ENCODE measurements at regions not wholly inside any gene's neighbourhood (a gene's known extent, or its start where the extent isn't known, plus 50 kb on each side); places are given as distances from the start of the nearest gene placed in this dataset.

DNA sequence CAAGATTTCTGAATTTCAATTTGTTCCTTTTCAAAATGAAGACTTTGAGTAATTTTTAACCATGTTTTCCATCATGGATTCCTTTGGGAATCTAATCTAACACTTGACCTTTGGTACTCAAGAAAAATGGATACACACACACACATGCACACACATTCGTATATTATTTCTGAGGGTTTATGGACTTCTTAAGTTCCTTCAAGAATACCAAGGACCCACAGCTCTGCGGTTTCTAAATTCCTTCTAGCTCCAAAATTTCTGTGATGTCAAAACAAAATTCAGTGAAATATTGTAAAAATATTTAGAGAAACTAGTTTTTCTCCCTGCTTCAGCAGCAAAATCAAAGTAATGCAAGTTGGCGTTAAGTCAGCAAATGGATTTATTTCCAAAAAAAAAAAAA is 98.3 kb upstream of the FAM13C start:
- Histone ChIP-seq H3K9me3 (ENCODE audit: control insufficient read depth, insufficient read depth, low read depth, low read length) (no peaks in the 10 kb centered on the region; the same call in 1 of the 2 replicates), H3K4me1 (ENCODE audit: control insufficient read depth, insufficient read depth, low read length) (no peaks in the 10 kb centered on the region), H3K27ac (ENCODE audit: low read length) (no peak overlapping the region), H3K4me3 (ENCODE audit: low read depth in 2 of 2, low read length in 2 of 2) (no peak overlapping the region), H3K36me3 (ENCODE audit: control insufficient read depth, insufficient read depth, low read length) (no peaks in the 10 kb centered on the region), H3K27me3 (ENCODE audit: control insufficient read depth, insufficient read depth, low read length) (no peaks in the 10 kb centered on the region)
- TF ChIP-seq, protein P1, sequence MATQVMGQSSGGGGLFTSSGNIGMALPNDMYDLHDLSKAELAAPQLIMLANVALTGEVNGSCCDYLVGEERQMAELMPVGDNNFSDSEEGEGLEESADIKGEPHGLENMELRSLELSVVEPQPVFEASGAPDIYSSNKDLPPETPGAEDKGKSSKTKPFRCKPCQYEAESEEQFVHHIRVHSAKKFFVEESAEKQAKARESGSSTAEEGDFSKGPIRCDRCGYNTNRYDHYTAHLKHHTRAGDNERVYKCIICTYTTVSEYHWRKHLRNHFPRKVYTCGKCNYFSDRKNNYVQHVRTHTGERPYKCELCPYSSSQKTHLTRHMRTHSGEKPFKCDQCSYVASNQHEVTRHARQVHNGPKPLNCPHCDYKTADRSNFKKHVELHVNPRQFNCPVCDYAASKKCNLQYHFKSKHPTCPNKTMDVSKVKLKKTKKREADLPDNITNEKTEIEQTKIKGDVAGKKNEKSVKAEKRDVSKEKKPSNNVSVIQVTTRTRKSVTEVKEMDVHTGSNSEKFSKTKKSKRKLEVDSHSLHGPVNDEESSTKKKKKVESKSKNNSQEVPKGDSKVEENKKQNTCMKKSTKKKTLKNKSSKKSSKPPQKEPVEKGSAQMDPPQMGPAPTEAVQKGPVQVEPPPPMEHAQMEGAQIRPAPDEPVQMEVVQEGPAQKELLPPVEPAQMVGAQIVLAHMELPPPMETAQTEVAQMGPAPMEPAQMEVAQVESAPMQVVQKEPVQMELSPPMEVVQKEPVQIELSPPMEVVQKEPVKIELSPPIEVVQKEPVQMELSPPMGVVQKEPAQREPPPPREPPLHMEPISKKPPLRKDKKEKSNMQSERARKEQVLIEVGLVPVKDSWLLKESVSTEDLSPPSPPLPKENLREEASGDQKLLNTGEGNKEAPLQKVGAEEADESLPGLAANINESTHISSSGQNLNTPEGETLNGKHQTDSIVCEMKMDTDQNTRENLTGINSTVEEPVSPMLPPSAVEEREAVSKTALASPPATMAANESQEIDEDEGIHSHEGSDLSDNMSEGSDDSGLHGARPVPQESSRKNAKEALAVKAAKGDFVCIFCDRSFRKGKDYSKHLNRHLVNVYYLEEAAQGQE (IDR thresholded peaks at IDR 0.05; ENCODE audit: insufficient read depth in 1 of 2, low read depth in 2 of 2, low read length in 1 of 2): no peak
- TF ChIP-seq TCF7L2 (IDR thresholded peaks at IDR 0.05; ENCODE audit: low read depth, low read length): no peak
- TF ChIP-seq, protein P2, sequence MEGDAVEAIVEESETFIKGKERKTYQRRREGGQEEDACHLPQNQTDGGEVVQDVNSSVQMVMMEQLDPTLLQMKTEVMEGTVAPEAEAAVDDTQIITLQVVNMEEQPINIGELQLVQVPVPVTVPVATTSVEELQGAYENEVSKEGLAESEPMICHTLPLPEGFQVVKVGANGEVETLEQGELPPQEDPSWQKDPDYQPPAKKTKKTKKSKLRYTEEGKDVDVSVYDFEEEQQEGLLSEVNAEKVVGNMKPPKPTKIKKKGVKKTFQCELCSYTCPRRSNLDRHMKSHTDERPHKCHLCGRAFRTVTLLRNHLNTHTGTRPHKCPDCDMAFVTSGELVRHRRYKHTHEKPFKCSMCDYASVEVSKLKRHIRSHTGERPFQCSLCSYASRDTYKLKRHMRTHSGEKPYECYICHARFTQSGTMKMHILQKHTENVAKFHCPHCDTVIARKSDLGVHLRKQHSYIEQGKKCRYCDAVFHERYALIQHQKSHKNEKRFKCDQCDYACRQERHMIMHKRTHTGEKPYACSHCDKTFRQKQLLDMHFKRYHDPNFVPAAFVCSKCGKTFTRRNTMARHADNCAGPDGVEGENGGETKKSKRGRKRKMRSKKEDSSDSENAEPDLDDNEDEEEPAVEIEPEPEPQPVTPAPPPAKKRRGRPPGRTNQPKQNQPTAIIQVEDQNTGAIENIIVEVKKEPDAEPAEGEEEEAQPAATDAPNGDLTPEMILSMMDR (IDR thresholded peaks at IDR 0.05): no peak
- TF ChIP-seq SIN3A (IDR thresholded peaks at IDR 0.05; ENCODE audit: borderline replicate concordance, insufficient read depth, low read depth, low read length): no peak
- TF ChIP-seq POLR2AphosphoS5 (IDR thresholded peaks at IDR 0.05; ENCODE audit: low read depth, low read length): no peak
- intact Hi-C loops (cut with micrococcal nuclease; ENCODE audit: unreplicated experiment): no loop called here
- CTCF ChIA-PET: no interaction called here
- no TSS peak for BruUV-seq (replicated peaks)
- ATAC-seq (no peak), DNase-seq (ENCODE audit: low read depth, low spot score) (no peak)
- POLR2A ChIA-PET: no interaction called here
- in situ Hi-C loops (cut with HindIII; ENCODE audit: low pct_unique_long_range_greater_than_20kb, low sequenced_read_pairs): no loop called here

DNA sequence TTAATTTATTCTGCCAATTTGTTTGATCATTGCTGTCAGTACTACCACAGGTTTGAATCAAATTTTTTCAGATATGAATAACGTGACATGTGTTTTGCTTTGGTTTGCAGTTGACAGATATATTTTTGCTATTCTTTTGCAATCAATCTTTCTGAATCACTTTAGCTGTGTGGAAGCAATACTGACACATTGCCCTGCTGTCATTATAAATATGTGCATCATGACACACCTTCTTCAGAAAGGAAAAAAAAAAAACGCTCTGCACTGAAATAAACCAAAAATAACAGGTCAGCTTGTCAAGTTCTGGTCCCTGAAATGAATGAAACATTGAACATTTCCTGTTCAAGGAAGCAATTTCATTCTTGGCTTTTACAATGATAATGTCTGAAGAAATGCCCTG is 93.8 kb upstream of the FAM13C start:
- no peaks in the 10 kb centered on the region for H3K36me3 ChIP-seq (ENCODE audit: control insufficient read depth, insufficient read depth, low read length)
- ChIA-PET POLR2A (no interaction called here), CTCF (no interaction called here)
- H3K27me3 ChIP-seq (ENCODE audit: control insufficient read depth, insufficient read depth, low read length): no peaks in the 10 kb centered on the region
- DNase-seq (ENCODE audit: low read depth, low spot score) (no peak), ATAC-seq (no peak)
- no peak for TF ChIP-seq SIN3A (IDR thresholded peaks at IDR 0.05; ENCODE audit: borderline replicate concordance, insufficient read depth, low read depth, low read length)
- TF ChIP-seq, protein P2 (IDR thresholded peaks at IDR 0.05): no peak
- TF ChIP-seq POLR2AphosphoS5 (IDR thresholded peaks at IDR 0.05; ENCODE audit: low read depth, low read length): no peak
- no peak for TF ChIP-seq TCF7L2 (IDR thresholded peaks at IDR 0.05; ENCODE audit: low read depth, low read length)
- TF ChIP-seq, protein P1 (IDR thresholded peaks at IDR 0.05; ENCODE audit: insufficient read depth in 1 of 2, low read depth in 2 of 2, low read length in 1 of 2): no peak
- no peak overlapping the region for H3K4me3 ChIP-seq (ENCODE audit: low read depth in 2 of 2, low read length in 2 of 2)
- H3K4me1 ChIP-seq (ENCODE audit: control insufficient read depth, insufficient read depth, low read length): no peaks in the 10 kb centered on the region
- intact Hi-C loops (cut with micrococcal nuclease; ENCODE audit: unreplicated experiment) (no loop called here), in situ Hi-C loops (cut with HindIII; ENCODE audit: low pct_unique_long_range_greater_than_20kb, low sequenced_read_pairs) (no loop called here)
- H3K9me3 ChIP-seq (ENCODE audit: control insufficient read depth, insufficient read depth, low read depth, low read length): no peaks in the 10 kb centered on the region; the same call in 1 of the 2 replicates
- H3K27ac ChIP-seq (ENCODE audit: low read length): no peak overlapping the region
- BruUV-seq (replicated peaks): no TSS peak

Data from Panc1 (cell line).